ENCODE measurements at regions not wholly inside any gene's neighbourhood (a gene's known extent, or its start where the extent isn't known, plus 50 kb on each side); places are given as distances from the start of the nearest gene placed in this dataset.
"Not testable (repeated sequence)": the region's sequence is repeated elsewhere in the genome, so short reads cannot be mapped to it uniquely, and the experiment has no call there.

DNA sequence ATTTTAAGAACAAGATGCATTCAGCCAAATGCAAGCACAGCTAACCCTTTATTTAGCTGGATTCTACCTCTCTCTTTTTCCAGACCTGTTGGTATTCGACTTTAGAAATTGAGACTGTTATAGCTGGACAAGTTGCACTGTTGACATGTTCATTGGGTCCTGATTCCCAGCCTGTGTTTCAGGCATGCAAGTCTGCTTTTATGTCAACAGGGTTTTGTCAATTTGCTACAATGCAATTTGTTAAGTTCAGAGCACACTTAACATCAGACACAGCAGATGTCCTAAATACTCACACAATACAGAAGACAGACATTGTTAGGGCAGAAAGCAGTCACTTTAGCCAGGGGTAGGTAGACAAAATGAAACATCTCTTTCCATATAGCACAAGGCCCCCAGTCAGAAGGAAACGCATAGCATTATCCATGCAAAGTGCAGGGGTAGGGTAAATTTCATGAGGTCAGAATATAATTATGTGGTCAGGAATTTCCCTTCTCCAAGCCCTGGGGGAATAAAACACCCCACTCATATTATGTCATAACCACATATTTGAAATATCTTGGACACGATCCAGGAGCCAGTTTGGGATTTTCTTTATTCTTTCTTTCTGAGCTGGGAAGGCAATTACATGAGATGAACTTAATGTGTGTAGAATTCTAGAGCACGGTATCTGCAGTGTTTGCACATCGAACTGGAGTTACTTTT is 504.1 kb downstream of the NTRK3 start:
- DNase-seq = peak; percentile 13

DNA sequence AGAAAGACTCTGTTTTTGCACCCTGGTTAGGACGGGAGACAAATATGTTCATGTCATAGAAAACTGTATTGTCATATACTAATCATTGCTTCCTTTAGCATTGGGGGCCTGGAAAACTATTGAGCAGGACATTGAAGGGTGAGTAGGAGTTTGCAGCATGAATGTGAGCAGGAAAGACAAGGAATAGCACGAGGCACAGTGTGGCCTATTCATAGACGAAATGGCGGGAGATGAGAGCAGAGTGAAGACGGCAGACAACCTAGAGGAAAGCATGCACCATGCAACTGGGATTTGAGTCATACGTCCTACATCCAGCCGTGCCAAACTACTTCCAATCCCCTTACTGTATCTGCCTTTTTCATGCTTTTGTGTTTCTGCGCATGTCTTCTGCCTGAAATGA is 508.1 kb downstream of the NTRK3 start:
- no peak for DNase-seq

DNA sequence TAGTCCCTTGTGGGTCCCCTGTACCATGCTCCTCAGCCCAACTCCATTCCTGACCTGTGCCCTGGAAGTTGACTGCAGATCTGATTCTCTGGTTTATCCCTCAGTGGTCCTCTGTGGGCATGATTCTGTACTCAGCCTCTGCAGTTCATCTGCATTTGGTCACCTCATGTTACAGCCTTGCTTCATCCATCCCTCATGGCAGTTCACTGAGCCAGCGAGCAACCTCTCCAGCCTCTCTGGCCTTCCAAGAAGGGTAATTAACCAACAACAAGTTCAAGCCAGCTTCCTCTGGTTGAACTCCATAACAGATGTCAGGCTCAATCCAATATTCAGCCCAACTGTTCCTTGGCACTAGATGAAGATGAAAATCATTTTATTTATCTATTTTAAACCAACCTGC is 509.5 kb downstream of the NTRK3 start:
- DNase-seq = peak; percentile 11

DNA sequence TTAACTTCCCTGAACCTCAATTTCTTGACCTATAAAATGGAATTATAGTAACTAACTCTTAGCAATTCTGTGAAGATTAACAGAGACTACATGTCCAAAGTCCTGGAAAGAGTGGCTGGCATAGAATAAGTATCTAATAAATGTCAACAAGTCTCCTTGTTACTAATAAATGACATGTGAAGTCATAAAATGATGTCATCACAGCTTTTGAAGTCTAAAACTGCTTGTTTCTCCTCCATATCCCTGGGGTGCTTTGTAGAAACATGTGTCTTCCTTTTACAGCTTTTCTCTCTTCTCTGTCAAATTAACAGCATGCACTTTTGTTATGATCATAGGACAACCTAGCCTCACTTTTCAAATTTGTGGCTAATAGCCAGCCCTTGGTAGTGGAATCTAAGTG is 510.2 kb downstream of the NTRK3 start:
- no peak for DNase-seq

DNA sequence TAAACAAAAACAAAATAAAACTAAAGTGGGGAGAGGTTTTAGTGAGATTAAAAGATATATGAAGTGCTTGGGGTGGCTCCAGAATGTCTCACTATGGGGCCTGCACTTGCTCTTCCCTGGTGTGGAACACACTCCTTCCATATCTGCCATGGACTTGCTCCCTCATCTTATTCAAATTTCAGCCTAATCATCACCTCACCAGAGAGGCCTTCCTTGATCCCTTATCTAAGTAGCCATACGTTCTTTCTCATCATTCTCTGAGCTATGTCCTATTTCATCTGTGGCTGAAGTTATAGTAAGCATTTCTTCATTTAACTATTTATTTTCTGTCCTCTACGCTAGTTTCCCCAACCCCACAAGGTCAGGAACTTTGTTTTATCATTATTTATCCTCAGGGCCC is 511.7 kb downstream of the NTRK3 start:
- DNase-seq = no peak

DNA sequence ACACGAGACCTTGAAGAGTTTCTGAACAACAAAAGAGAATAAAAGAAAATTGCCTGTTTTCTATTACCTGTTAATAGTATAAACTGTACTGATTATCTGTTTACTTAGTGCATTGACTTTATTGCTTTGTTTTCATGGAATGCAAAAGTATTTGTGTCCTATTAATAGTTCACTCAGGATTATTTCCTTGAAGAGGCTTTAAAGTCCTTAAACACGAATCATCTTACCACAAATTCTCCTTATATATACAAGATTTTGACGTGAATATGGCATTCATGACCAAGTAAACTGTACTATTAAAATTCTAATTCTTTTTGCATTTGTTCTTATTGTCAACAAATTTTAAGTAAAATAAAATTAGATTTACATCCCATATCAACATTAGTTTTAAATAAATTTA is 513.0 kb downstream of the NTRK3 start:
- no peak for DNase-seq

DNA sequence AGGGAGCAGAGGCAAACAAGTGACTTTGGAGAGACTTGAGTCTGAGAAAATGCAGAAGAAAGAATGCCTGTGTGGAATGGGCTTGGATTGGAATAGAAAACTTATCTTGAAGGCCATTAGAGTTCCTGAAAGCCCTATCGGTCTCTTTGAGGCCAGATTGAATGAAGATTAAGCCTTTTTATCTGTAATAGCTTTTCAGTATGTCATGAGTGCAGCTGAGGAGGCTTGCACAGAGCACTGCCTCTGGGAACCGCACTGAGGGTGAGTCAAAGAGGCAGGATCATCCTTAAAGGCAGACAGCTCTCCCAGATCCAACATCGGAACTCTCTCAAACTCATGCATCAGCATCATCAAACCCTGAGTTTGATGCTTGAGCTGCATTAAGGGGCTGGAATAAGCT is 515.2 kb downstream of the NTRK3 start:
- DNase-seq = no peak

DNA sequence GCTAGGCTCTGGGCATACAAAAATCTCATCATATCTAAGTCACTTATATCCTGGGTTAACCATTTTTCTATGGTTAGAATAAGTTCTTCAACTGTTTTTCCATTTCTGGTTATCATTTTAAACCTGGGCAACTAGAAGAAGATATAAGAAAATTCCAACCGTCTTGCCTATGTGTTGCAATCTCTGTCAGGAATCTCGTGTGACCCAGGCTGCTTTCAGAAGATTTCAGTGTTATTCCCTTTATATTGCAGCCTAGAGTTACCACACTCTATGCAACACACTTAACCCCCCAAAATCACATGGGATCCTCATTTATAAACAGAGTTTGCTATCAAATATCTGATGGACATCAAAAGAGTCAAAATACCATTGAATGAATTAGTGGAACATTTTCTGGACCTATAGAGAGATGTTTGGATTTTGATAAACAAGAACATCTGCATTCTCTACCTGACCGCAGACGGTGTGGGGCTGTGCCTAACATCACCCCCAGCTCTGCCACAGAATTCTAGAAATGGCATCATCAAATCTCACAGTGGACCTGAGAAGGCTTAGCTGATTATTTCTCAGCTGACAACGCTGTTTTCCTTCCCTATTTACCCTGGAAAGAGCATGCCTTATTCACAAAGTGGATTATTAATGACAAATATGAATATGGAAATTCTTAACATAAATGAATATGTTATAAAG is 515.7 kb downstream of the NTRK3 start:
- no peak for DNase-seq

DNA sequence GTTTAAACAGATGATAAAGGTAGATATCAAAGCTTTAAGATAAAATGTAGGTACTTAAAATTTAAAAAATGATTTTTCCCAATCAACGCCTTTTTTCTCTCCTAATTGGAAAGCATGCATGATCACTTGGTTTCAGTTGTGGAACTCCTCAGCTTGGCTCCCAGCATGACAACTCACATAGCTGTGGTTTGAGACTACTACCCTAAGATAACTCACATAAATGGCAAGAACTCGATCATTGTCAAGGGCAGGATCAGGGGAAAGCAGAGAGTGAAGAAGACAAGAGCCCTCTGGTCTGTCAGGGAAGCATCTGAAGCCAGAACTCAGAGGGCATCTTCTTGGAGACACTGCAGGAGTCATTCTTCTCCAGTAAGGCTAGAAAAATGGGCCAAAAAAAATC is 516.7 kb downstream of the NTRK3 start:
- no peak for DNase-seq

DNA sequence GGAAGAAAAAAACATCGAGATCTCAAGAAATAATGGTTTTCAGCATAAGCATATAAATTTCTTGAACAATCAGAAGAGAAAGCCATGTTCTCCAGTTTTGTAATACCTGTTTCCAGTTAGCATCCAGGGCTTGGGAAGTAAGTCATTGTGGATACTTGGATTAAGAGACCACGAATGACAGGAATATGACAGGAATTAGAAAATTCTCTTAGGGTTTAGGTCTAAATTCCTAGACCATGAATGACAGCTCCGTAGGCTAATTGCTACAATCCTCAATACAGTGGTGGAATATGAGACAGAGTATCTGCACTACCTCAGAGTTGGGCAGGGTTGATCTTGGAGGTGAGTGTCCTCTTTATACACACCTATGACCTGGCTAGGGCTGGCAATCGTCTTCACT is 517.5 kb downstream of the NTRK3 start:
- no peak for DNase-seq

DNA sequence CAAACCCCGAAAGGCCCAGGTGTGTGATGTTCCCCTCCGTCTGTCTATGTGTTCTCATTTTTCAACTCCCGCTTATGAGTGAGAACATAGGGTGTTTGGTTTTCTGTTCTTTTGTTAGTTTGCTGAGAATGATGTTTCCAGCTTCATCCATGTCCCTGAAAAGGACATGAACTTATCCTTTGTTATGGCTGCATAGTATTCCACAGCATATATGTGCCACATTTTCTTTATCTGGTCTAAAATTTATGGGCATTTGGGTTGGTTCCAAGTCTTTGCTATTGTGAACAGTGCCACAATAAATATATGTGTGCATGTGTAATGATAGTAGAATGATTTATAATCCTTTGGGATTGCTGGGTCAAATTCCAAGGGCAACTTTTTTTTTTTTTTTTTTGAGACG is 519.1 kb downstream of the NTRK3 start:
- not testable (repeated sequence) for DNase-seq

DNA sequence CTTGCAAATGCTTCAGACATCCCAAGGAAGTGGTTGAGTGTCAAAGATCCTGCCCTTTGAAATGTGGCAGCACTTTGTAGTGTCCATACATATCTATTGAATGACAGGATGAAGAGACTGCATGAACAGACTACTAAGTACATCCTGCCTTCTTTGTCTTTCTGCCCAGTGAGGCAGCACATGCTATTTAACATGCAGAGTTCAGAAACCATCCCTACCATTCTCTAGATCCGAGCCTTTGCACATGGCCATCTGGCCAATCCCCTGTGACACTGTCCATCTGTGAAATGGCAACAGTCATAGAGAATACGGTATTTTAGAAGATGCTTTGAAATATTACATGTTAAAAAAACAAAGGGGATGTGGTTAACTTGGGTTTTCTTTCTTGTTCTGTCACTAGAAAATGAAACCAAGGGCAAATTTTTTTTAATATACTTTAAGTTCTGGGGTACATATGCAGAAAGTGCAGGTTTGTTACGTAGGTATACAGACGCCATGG is 519.6 kb downstream of the NTRK3 start:
- DNase-seq = no peak

DNA sequence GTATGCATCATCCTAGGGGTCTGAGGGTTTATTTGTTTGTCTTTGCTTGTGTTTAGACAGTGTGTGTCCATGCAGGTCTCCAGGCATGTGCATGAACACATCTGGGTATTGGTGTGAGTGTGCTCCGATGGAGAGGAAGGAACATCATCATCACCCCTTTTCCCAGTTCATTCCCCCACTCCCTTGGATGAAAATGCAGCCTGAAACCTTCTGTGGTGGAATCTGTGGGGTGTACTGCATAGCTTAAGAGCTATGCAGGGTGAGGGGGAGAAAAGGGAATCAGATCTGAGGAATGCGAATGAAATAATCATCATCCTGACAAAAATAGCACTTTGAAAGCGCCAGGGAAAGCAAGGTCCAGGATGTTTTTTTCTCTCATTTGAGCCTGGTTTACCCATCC is 520.1 kb downstream of the NTRK3 start:
- DNase-seq = no peak

DNA sequence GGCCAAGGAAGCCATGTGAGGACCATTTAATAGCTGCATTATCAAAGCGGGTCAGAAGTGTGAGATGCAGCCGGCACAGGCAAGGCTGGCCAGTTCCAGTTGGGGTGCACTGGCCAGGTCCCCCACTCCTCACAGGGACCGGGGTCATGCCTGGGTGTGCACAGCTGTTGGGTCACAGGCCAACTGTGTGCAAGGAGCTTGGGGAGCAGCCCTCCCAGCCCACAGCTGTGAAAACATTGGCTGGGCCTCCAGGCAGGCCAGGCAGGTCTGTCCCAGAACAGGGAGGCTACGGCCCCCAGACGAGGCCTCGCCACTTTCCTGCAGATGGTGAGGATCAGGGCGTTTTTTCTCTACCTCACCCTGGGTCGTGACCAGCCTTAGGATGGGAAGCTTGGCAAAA is 521.0 kb downstream of the NTRK3 start:
- DNase-seq = no peak

DNA sequence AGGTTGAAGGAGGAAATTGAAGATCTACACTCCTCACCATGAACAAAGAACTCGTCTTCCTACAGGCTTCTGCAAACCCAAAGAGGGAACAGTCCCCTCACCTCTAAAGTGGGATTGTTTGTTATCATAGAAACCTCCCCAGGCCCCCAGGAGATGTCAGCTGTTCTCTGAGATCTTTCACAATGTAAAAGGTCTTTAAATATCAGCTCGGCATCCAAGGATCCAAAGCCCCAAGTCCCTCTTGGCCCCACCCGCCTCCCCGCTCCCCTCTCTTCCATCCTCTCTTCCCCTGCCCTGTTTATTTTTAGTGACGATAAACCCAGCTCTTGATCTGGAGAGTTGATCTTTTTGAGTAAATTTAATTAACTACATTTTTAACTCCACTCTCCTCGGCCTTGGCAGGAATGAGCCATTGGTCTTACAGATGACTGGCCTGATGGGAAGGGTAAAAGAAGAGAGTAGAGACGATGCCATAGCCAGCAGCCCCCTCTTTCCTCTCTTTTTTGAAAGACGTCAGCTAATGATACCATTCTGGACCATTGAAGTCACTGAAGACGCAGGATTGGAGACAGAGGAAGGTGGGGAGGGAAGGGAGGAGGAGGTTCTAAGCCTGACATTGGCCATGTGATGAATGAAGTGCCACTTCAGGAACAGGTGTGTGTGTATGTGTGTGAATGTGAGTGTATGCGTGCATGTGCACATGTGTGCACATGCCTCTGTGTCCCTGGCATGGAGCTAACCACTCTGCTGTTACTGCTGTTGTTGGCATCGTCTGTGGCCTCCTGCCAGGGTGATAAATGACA is 521.8 kb downstream of the NTRK3 start:
- no peak for DNase-seq

DNA sequence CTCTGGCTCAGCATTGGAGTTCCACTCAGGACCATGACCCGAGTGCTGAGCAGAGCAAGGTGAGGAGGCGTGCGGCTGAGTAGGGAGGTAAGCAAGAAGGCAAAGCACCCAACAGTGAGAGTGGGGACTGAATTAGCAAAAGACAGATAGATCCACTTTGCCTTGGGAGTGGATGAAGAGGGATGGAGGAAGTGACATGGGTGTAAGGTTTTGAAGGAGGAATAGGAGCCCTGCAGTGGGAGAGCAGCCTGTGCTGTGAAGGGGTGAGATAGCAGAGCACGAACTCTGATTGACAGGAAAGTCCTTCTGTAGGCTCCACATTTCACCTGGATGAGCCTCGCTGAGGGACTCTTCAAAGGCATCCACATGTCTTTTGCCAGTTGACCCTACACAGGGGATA is 522.6 kb downstream of the NTRK3 start:
- no peak for DNase-seq

DNA sequence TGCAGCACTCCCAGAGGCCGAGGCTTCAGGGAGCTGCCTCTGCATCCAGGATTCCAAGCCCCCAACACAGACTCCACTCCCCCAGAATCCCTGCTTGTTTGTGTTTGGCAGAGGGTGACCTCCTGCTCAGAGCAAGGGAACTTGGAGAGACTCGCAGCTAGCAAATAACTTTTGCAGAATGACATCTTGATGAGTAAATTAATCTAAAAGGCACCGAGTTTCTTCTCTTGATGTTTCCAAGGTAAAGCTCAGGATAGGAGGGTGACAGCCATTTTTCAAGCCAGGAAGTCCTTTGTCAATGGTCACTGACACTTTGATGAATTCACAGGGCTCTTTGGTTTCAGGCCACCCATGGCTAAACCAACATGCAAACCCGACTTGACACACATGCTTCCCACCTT is 523.0 kb downstream of the NTRK3 start:
- DNase-seq = no peak

DNA sequence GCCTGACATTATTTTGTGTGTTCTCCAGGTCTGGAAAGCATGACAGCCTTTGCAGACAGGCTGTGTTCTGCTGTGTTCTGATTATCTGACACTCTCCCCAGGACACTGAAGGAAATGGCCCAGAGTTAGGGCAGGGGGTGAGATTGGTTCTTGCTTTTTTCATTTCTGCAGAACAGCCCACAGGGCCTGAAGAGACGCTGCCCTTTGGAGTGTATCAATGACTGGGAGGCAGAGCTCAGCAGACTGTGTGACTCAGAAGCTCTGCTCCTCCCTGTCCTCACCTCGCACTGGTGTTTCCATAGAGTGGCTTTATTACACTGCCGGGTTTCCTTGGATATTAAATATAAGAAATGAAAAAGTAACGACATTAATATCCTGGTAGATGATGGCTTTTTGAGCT is 523.6 kb downstream of the NTRK3 start:
- DNase-seq = no peak

DNA sequence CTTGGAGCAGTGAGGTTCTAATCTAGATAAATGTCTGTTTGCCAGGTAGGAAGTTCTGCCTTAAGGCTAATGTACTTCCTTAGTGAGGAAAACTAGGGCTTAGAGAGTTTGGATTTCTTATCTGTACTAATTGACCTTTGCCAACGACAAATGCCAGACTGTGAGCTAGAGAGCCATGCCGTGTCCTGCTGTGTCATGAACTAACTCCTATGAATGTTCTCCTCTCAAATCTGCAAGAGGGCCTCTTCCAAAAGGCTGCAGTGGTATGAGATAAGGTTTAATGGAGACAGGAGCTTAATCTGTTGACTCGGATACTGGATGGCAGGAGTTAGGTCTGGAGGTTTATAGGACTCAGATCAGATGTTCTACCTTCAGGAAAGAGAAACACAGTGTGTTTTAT is 524.9 kb downstream of the NTRK3 start:
- no peak for DNase-seq

DNA sequence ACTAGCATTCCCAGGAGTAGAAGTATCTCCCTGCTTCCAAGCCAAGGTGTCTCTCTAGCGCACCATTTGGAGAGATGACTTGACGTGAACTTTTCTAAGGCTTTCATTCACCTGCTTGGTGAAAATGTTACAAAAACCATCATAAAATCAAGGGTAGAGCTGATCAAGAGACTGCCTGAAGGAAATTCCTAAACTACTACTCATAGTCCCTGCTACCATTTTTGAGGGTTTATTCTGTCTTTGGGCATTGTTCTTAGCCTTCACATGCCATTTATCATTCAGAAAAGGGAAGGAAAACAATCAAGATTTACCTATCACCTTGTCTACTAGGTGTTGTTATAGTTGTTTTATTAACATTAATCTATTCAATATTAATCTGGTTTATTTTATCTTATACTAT is 525.8 kb downstream of the NTRK3 start:
- DNase-seq = no peak

DNA sequence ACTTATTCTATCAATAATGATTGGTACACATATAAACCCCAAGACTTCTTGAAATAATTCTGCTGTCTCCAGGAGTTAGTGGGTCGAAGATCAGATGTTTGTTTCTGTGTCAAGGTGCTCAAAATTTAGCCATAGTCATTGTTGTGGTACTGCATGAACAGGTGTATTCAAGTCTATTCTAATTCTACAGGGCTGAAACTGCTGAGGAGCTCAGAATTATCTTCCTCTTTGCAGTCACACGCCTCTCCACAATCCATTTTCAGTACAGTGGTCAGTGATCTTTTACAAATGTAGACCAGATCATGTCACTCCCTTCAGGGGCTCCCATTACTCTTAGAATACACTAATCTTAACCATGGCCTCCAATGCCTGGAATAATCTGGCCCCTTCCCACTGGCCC is 527.5 kb downstream of the NTRK3 start:
- no peak for DNase-seq

DNA sequence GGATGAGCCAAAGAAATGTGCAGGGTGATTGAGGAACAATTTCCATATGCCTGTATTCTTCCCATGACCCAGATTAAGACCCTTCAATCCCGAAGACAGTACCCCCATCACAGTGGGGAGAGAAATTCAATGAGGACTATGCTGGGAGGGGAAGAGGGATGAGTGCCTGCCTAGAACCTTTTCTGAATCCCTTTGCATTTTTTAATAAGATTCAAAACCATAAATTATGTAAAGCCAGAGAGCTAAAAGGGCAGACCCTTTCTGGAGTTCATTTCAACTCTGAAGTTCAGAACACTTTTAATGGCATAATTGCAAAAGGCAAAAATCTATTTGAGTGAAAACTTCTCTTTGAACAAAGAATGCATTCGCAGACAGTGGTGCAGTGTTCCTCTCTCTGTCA is 529.5 kb downstream of the NTRK3 start:
- no peak for DNase-seq

DNA sequence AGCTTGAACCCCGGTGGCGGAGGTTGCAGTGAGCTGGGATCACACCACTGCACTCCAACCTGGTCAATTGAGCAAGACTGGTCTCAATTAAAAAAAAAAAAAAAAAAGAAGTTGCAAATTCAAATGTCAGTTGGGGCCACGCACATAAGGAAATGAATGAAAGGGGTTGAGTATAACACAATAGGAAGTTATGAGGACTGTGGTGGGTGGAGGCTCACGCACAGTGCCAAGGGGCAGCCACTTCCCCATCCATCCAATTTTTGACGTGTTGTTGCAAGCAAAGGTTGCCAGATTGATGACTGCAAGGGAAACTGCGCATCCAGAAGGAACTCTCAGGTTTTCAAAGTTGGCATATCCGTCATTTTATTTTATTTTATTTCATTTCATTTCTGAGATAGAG is 532.2 kb downstream of the NTRK3 start:
- DNase-seq = no peak
